SK-N-SH (cell line): ENCODE measurements at regions not wholly inside any gene's neighbourhood (a gene's known extent, or its start where the extent isn't known, plus 50 kb on each side); places are given as distances from the start of the nearest gene placed in this dataset.

Source experiments
- CTCF ChIA-PET: fragments of 300-600, 350-600 bp; formaldehyde crosslinking; extraction: SDS; loops from one replicate; lab custom pipeline; 2021; lab: Yijun Ruan, JAX
- POLR2A ChIA-PET: fragments of 350-600 bp; sonication (Branson Sonifier 250); formaldehyde crosslinking; extraction: SDS; loops from one replicate; lab custom pipeline; 2020; ENCODE audit warnings: antibody characterized with exemption, inconsistent platforms; lab: Yijun Ruan, JAX
- DNase-seq: peaks from one replicate; pipeline ENCODE4 v3.0.0; 2012
- H2AFZ ChIP-seq: fragments of 200-600 bp; sonication (generic); 2 replicates; pipeline ENCODE4 v1.8.1; 2016; ENCODE audit warnings: antibody characterized with exemption, mild to moderate bottlenecking, low read depth
- H3F3A ChIP-seq: fragments of 200-600 bp; sonication (generic); replicated peaks from 2 replicates; pipeline ENCODE3; 2016; ENCODE audit warnings: antibody characterized with exemption, mild to moderate bottlenecking; ENCODE audit not compliant: insufficient read depth
- H3K27ac ChIP-seq, 2 experiments: fragments of 200-500 bp in 1 of 2; fragments of 200-600 bp in 1 of 2; sonication (Bioruptor generic) in 1 of 2; sonication (generic), shearing (Covaris generic) in 1 of 2; 2 replicates each; pipeline versions ENCODE4 v1.5.1 to v1.6.1; 2014 to 2016; ENCODE audit warnings: low read depth in 2 of 2, inconsistent platforms in 1 of 2, low read length in 1 of 2, mild to moderate bottlenecking in 1 of 2, mixed read lengths in 1 of 2
- H3K27me3 ChIP-seq: fragments of 200-600 bp; sonication (generic), shearing (Covaris generic); 2 replicates; pipeline ENCODE4 v1.6.1; 2016; ENCODE audit warnings: mixed run types; ENCODE audit not compliant: insufficient read depth
- H3K36me3 ChIP-seq, 2 experiments: fragments of 200-500 bp in 1 of 2; fragments of 200-600 bp in 1 of 2; sonication (Bioruptor generic) in 1 of 2; sonication (generic) in 1 of 2; replicated peaks in 1 of 2; 2 replicates each; pipeline versions ENCODE3 to v1.5.1; 2014 to 2016; ENCODE audit warnings: low read length in 1 of 2, mild to moderate bottlenecking in 1 of 2; ENCODE audit not compliant: insufficient read depth in 2 of 2, control insufficient read depth in 1 of 2
- H3K4me1 ChIP-seq, 2 experiments: fragments of 200-500 bp in 1 of 2; fragments of 200-600 bp in 1 of 2; sonication (Bioruptor generic) in 1 of 2; sonication (generic), shearing (Covaris generic) in 1 of 2; 2 replicates each; pipeline versions ENCODE4 v1.5.1 to v1.6.1; 2014 to 2016; ENCODE audit warnings: low read depth in 1 of 2, low read length in 1 of 2, mixed run types in 1 of 2; ENCODE audit not compliant: insufficient read depth in 2 of 2, control insufficient read depth in 1 of 2
- H3K4me2 ChIP-seq: fragments of 200-600 bp; sonication (generic), shearing (Covaris generic); 2 replicates; pipeline ENCODE4 v1.6.1; 2017; ENCODE audit warnings: mixed run types
- H3K4me3 ChIP-seq, 2 experiments: fragments of 200-500 bp in 1 of 2; fragments of 200-600 bp in 1 of 2; sonication (Bioruptor generic) in 1 of 2; sonication (generic), shearing (Covaris generic) in 1 of 2; 2 replicates each; pipeline versions ENCODE4 v1.5.1 to v1.8.1; 2014 to 2016; ENCODE audit warnings: low read depth in 2 of 2, inconsistent platforms in 1 of 2, low read length in 1 of 2, mild to moderate bottlenecking in 1 of 2, mixed read lengths in 1 of 2, moderate library complexity in 1 of 2
- H3K79me2 ChIP-seq: fragments of 200-600 bp; sonication (generic); 2 replicates; pipeline ENCODE4 v1.8.1; 2017; ENCODE audit warnings: mild to moderate bottlenecking; ENCODE audit not compliant: insufficient read depth
- H3K9ac ChIP-seq: fragments of 200-600 bp; sonication (generic); 2 replicates; pipeline ENCODE4 v1.6.1; 2017; ENCODE audit warnings: mixed run types
- H3K9me2 ChIP-seq: fragments of 200-600 bp; sonication (generic); 2 replicates; pipeline ENCODE4 v1.6.1; 2017; ENCODE audit warnings: mixed run types
- H3K9me3 ChIP-seq: fragments of 200-600 bp; sonication (generic); 2 replicates; pipeline ENCODE4 v1.6.1; 2017; ENCODE audit warnings: mixed run types, mild to moderate bottlenecking, moderate library complexity
- H4K20me1 ChIP-seq: fragments of 200-600 bp; sonication (generic); 2 replicates; pipeline ENCODE4 v1.6.1; 2017; ENCODE audit warnings: mild to moderate bottlenecking, mixed run types; ENCODE audit not compliant: insufficient read depth
- CHD2 ChIP-seq: fragments of 150-350 bp; IDR thresholded peaks from 2 replicates; pipeline ENCODE4 v1.6.1; 2018; ENCODE audit warnings: low read length; ENCODE audit not compliant: partially characterized antibody
- EP300 ChIP-seq, 2 experiments: IDR thresholded peaks; 2 replicates each; pipeline versions ENCODE4 v1.4.0 to v1.6.1; 2012; ENCODE audit warnings: borderline replicate concordance in 1 of 2, low read depth in 1 of 2, low read length in 1 of 2
- EZH2phosphoT487 ChIP-seq: fragments of 200-600 bp; sonication (generic); IDR thresholded peaks from 2 replicates; pipeline ENCODE4 v1.6.1; 2017; ENCODE audit warnings: low read depth, mixed run types, mild to moderate bottlenecking, antibody characterized with exemption, moderate library complexity, borderline replicate concordance
- FOXJ3 ChIP-seq: sonication (generic); formaldehyde crosslinking; IDR thresholded peaks from 2 replicates; pipeline ENCODE4 v1.5.1; 2020; ENCODE audit warnings: mild to moderate bottlenecking, missing genetic modification reagents
- FOXM1 ChIP-seq: IDR thresholded peaks from 2 replicates; pipeline ENCODE4 v1.4.0; 2012; ENCODE audit warnings: low read depth, mild to moderate bottlenecking
- GABPA ChIP-seq: IDR thresholded peaks from 2 replicates; pipeline ENCODE4 v1.4.0; 2012; ENCODE audit warnings: low read depth, mild to moderate bottlenecking
- JUND ChIP-seq: IDR thresholded peaks from 2 replicates; pipeline ENCODE4 v1.4.0; 2012
- MXI1 ChIP-seq: IDR thresholded peaks from 2 replicates; pipeline ENCODE4 v1.6.1; 2012; ENCODE audit warnings: mild to moderate bottlenecking, low read depth, low read length, improper control_type of control experiment
- NFIC ChIP-seq: IDR thresholded peaks from 2 replicates; pipeline ENCODE4 v1.4.0; 2012; ENCODE audit warnings: borderline replicate concordance
- RAD21 ChIP-seq: IDR thresholded peaks from 2 replicates; pipeline ENCODE4 v1.6.1; 2012; ENCODE audit warnings: mild to moderate bottlenecking, low read length
- RFX5 ChIP-seq: IDR thresholded peaks from 2 replicates; pipeline ENCODE4 v1.6.1; 2012; ENCODE audit warnings: mild to moderate bottlenecking, improper control_type of control experiment, low read length
- RXRA ChIP-seq: IDR thresholded peaks from 2 replicates; pipeline ENCODE4 v1.4.0; 2012; ENCODE audit warnings: low read depth, mild to moderate bottlenecking, borderline replicate concordance
- SIN3A ChIP-seq: IDR thresholded peaks from 2 replicates; pipeline ENCODE4 v1.6.1; 2012; ENCODE audit warnings: low read depth, mild to moderate bottlenecking, low read length, moderate library complexity, borderline replicate concordance
- TEAD4 ChIP-seq: IDR thresholded peaks from 2 replicates; pipeline ENCODE4 v1.4.0; 2012; ENCODE audit warnings: mild to moderate bottlenecking, borderline replicate concordance; ENCODE audit not compliant: insufficient read depth
- USF2 ChIP-seq: fragments of 150-350 bp; IDR thresholded peaks from 2 replicates; pipeline ENCODE4 v1.6.1; 2017; ENCODE audit warnings: antibody characterized with exemption, low read length, low read depth, borderline replicate concordance
- YY1 ChIP-seq: IDR thresholded peaks from 2 replicates; pipeline ENCODE4 v1.4.0; 2012; ENCODE audit warnings: low read depth, mild to moderate bottlenecking
- WGBS: methylation state at CpG from one replicate; pipeline ENCODE4 v1.1.6; 2017; ENCODE audit warnings: low lambda C conversion rate; 5-methylcytosine and 5-hydroxymethylcytosine counted together
- TF ChIP-seq, protein P1 (sequence below): fragments of 200-600 bp; sonication (generic); IDR thresholded peaks from 2 replicates; pipeline ENCODE4 v1.6.1; 2017; ENCODE audit warnings: antibody characterized with exemption, mild to moderate bottlenecking, moderate library complexity
- TF ChIP-seq, protein P2 (sequence below): IDR thresholded peaks from 2 replicates; pipeline ENCODE4; 2012

- no peaks in the 10 kb centered on the region for H3K9me2 ChIP-seq
- H4K20me1 ChIP-seq: no peaks in the 10 kb centered on the region
- no peaks in the 10 kb centered on the region for H3K27me3 ChIP-seq
- no peak for DNase-seq
- H3K9ac ChIP-seq: no peak overlapping the region
- H3K4me1 ChIP-seq: peaks cover under 1 to 14% of the 10 kb centered on the region in 2 experiments; a peak in 3 of 4 replicates
- no peak overlapping the region for H2AFZ ChIP-seq
- ChIA-PET CTCF (interaction anchor here (1.0 kb wide), 2 partner anchors 9 to 12 kb away, joined by 3 read pairs; no protein-coding TSS in a partner anchor), POLR2A (no interaction called here)
- no peaks in the 10 kb centered on the region for H3K9me3 ChIP-seq
- TF ChIP-seq YY1: no peak
- no peak for TF ChIP-seq NFIC
- no peak for TF ChIP-seq SIN3A
- TF ChIP-seq JUND: no peak
- TF ChIP-seq RFX5: no peak
- TF ChIP-seq, protein P1, sequence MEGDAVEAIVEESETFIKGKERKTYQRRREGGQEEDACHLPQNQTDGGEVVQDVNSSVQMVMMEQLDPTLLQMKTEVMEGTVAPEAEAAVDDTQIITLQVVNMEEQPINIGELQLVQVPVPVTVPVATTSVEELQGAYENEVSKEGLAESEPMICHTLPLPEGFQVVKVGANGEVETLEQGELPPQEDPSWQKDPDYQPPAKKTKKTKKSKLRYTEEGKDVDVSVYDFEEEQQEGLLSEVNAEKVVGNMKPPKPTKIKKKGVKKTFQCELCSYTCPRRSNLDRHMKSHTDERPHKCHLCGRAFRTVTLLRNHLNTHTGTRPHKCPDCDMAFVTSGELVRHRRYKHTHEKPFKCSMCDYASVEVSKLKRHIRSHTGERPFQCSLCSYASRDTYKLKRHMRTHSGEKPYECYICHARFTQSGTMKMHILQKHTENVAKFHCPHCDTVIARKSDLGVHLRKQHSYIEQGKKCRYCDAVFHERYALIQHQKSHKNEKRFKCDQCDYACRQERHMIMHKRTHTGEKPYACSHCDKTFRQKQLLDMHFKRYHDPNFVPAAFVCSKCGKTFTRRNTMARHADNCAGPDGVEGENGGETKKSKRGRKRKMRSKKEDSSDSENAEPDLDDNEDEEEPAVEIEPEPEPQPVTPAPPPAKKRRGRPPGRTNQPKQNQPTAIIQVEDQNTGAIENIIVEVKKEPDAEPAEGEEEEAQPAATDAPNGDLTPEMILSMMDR: no peak
- TF ChIP-seq FOXM1: no peak
- H3K27ac ChIP-seq: no peak overlapping the region
- H3K4me2 ChIP-seq: no peak overlapping the region
- no peaks in the 10 kb centered on the region for H3K79me2 ChIP-seq
- peaks cover 10% of the 10 kb centered on the region for H3F3A ChIP-seq
- no peak overlapping the region for H3K4me3 ChIP-seq
- no peaks in the 10 kb centered on the region for H3K36me3 ChIP-seq
- 87% methylated on average over 2 of the region's 2 CpGs for WGBS
These were observed 383.0 kb upstream of the SEMA3C start for GRCh38 chr7:81301815-81302214.

- Histone ChIP-seq H3K36me3 (no peaks in the 10 kb centered on the region), H2AFZ (no peak overlapping the region), H3K9ac (no peak overlapping the region), H3K27ac (no peak overlapping the region), H4K20me1 (no peaks in the 10 kb centered on the region), H3K27me3 (no peaks in the 10 kb centered on the region), H3K4me3 (no peak overlapping the region), H3K4me1 (peaks cover 0 to 14% of the 10 kb centered on the region in 2 experiments; a peak in 3 of 4 replicates), H3K9me3 (no peaks in the 10 kb centered on the region), H3F3A (peaks cover 10% of the 10 kb centered on the region), H3K9me2 (no peaks in the 10 kb centered on the region), H3K4me2 (no peak overlapping the region), H3K79me2 (no peaks in the 10 kb centered on the region)
- WGBS: 77% methylated on average over 3 of the region's 3 CpGs
- POLR2A ChIA-PET: no interaction called here
- CTCF ChIA-PET: interaction anchor here (1.0 to 1.6 kb wide), 2 partner anchors 8 to 156 kb away, joined by 3 to 4 read pairs; no protein-coding TSS in a partner anchor
- TF ChIP-seq GABPA (no peak), FOXM1 (no peak), CHD2 (no peak), FOXJ3 (CRISPR knock-in tag) (no peak), TEAD4 (no peak), RXRA (no peak), RAD21 (no peak), EZH2phosphoT487 (no peak), MXI1 (no peak), EP300 (IDR thresholded peaks at IDR 0.05; ENCODE audit: borderline replicate concordance in 1 of 2, low read depth in 1 of 2, low read length in 1 of 2) (no peak), USF2 (no peak)
- TF ChIP-seq, protein P2, sequence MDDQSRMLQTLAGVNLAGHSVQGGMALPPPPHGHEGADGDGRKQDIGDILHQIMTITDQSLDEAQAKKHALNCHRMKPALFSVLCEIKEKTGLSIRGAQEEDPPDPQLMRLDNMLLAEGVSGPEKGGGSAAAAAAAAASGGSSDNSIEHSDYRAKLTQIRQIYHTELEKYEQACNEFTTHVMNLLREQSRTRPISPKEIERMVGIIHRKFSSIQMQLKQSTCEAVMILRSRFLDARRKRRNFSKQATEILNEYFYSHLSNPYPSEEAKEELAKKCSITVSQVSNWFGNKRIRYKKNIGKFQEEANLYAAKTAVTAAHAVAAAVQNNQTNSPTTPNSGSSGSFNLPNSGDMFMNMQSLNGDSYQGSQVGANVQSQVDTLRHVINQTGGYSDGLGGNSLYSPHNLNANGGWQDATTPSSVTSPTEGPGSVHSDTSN: no peak
- DNase-seq: no peak
These were observed 381.9 kb upstream of the SEMA3C start for GRCh38 chr7:81300753-81301152.
